Activated CD4-positive, alpha-beta T cell treated with anti-CD3 and anti-CD28 coated beads, Interleukin-2, amount 10 ng/mL, durations not matched to agents 7 days and 5 days (primary cell): ENCODE measurements at regions not wholly inside any gene's neighbourhood (a gene's known extent, or its start where the extent isn't known, plus 50 kb on each side); places are given as distances from the start of the nearest gene placed in this dataset.
A peak's percentile ranks its signal among the peaks of the same experiment; 100 is the strongest.

Experiments
- CTCF ChIA-PET: fragments of 350-600 bp; sonication (Branson Sonifier 250); formaldehyde crosslinking; loops from one replicate; lab custom pipeline; 2021; ENCODE audit warnings: antibody characterized with exemption; lab: Charles Lee
- POLR2A ChIA-PET: fragments of 350-600 bp; sonication (Branson Sonifier 250); formaldehyde crosslinking; loops from one replicate; lab custom pipeline; 2021; ENCODE audit warnings: antibody characterized with exemption; lab: Charles Lee
- DNase-seq: peaks from one replicate; pipeline ENCODE4 v3.0.0-alpha.2; 2020
- H3K27ac Mint-ChIP-seq: one replicate; pipeline ENCODE4 v1.8.0; 2021; ENCODE audit warnings: mild to moderate bottlenecking, moderate library complexity, mixed read lengths
- H3K27me3 Mint-ChIP-seq: one replicate; pipeline ENCODE4 v1.8.0; 2021; ENCODE audit warnings: mixed read lengths
- H3K36me3 Mint-ChIP-seq: one replicate; pipeline ENCODE4 v1.8.0; 2021; ENCODE audit warnings: low read depth, mixed read lengths
- H3K4me1 Mint-ChIP-seq: one replicate; pipeline ENCODE4 v1.8.0; 2021; ENCODE audit warnings: mixed read lengths
- H3K4me3 Mint-ChIP-seq: one replicate; pipeline ENCODE4 v1.8.0; 2021; ENCODE audit warnings: mild to moderate bottlenecking, moderate library complexity, mixed read lengths
- H3K9me3 Mint-ChIP-seq: one replicate; pipeline ENCODE4 v1.8.0; 2021; ENCODE audit warnings: mixed read lengths

DNA sequence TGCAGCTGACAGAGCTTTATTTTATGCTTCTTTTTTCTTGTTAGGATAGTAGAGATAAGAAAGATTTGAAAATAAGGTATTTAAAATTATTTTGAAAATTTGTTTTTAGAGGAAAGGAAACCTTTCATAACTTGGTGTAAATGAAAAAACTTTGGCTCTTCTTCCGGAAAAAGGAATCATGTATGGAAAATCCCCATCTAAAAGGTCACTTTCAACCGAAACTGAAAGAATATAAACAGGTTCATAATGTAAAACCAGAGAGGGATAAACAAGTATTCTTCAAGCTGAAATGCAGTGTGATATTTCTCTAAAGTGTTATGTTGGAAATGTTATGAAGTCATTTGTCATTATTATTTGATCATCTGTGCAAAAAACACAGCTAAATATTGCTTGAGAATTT, 246.8 kb downstream of the NFKBIZ start:
- Mint-ChIP-seq H3K36me3 (no peaks in the 10 kb centered on the region), H3K9me3 (no peaks in the 10 kb centered on the region), H3K4me1 (peaks cover 27% of the 10 kb centered on the region), H3K4me3 (no peak overlapping the region), H3K27me3 (no peaks in the 10 kb centered on the region), H3K27ac (no peak overlapping the region)
- DNase-seq: no peak
- ChIA-PET CTCF (interaction anchor here (0.7 to 2.3 kb wide), 4 partner anchors 12 to 522 kb away, joined by 3 to 6 read pairs (median 4); partner anchors contain the start of gene PCNP), POLR2A (interaction anchor here (0.7 kb wide), 1 partner anchor 150 kb away, joined by 3 read pairs; no protein-coding TSS in a partner anchor)

DNA sequence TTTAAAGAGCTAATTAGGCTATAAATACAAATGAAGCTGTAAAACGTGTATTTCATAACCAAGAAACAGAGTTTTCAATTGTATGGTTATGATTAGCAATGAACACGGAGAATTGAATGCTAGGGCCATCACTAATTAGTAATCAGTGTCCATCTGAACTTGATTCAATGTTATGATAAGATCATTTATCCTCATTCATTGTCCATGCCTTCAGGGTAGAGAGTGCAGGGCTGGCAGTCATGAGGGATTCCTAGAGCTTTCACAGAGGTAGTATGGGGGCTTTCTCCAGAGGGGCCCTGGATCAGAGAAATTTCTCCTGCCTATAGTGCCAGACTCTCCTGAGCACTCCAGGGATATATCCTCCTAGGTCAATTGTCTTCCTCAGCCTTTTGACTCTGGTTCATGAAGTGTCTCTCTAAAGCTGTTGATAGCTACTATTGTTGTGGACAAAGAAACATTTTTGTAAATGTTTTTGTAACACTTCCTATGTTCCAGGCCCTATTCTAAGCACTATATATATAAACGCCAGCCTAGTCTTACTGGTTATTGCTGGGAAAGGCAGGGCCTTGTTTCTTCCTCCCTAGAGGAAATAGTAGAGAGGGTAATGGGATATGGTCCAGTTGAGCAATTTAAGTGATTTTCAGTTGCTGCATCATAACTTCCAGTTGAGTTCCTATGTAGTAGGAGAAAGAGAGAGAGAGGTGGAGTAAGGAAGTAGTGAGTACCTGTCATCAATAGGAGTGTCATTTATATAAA, 249.0 kb downstream of the NFKBIZ start:
- H3K9me3 Mint-ChIP-seq: no peaks in the 10 kb centered on the region
- H3K27me3 Mint-ChIP-seq: no peaks in the 10 kb centered on the region
- H3K27ac Mint-ChIP-seq: no peak overlapping the region
- ChIA-PET CTCF (interaction anchor here (0.9 to 2.3 kb wide), 2 partner anchors 9 to 14 kb away, joined by 4 to 6 read pairs; no protein-coding TSS in a partner anchor), POLR2A (no interaction called here)
- no peak for DNase-seq
- H3K36me3 Mint-ChIP-seq: no peaks in the 10 kb centered on the region
- no peak overlapping the region for H3K4me3 Mint-ChIP-seq
- peaks cover 10% of the 10 kb centered on the region for H3K4me1 Mint-ChIP-seq

DNA sequence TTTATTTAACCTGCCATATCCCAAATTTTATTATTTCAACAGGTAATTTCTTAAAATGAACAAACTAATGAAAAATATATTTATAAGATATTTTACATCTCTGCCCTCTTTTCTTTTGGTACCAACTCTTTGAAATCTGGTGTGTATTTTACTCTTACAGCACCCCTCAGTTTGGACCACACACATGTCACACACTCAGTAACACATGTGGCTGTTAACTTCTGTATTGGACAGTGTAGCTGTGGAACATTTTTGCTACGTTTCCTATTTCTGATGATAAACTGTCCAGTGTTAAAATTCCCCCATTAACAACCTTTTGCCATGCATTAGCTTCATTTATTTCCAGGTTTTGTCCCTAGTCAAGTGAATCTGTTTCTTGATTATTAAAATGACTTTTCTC, 250.6 kb downstream of the NFKBIZ start:
- ChIA-PET CTCF (no interaction called here), POLR2A (no interaction called here)
- no peak overlapping the region for H3K27ac Mint-ChIP-seq
- no peaks in the 10 kb centered on the region for H3K4me1 Mint-ChIP-seq
- no peaks in the 10 kb centered on the region for H3K36me3 Mint-ChIP-seq
- H3K27me3 Mint-ChIP-seq: no peaks in the 10 kb centered on the region
- no peak overlapping the region for H3K4me3 Mint-ChIP-seq
- H3K9me3 Mint-ChIP-seq: no peaks in the 10 kb centered on the region
- DNase-seq: no peak

DNA sequence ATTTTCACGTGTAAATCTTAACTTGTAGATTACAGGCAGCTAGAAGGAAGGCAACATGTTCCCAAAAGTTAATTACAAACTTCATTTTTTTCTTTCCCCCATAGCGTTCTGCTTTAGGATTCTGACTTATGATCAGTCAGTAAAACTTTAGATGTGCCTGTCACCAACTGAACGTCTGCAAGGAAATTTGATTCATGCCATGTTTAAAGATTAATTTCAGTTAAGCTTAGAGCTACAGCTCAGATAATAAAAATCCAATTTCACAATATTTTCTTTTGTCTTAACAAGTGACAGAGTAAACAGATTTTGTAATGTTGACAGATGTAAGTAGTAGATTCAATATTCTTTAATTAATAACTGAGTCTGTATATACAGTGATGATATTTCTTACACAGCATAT, 253.1 kb downstream of the NFKBIZ start:
- ChIA-PET POLR2A (no interaction called here), CTCF (interaction anchor here (1.6 kb wide), 1 partner anchor 17 kb away, joined by 3 read pairs; no protein-coding TSS in a partner anchor)
- Mint-ChIP-seq H3K36me3 (no peaks in the 10 kb centered on the region), H3K4me3 (no peak overlapping the region), H3K27ac (no peak overlapping the region), H3K27me3 (no peaks in the 10 kb centered on the region), H3K9me3 (peaks cover 5% of the 10 kb centered on the region), H3K4me1 (peaks cover 8% of the 10 kb centered on the region)
- no peak for DNase-seq

DNA sequence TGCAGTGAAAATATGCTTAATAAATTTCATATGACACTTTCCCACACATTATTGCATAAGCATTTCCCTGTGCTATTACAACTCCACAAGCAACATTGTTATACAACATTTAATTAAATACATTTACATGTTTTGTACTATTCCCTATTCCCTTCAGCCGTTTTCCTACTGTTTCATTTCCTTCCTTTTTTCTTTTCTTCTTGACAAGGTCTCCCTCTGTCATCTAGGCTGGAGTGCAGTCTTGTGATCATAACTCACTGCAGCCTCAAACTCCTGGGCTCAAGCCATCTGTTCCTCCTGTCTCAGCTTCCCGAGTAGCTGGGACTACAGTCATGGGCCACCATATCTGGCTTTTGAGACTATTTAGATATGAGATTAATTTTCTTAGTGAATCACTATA, 254.7 kb downstream of the NFKBIZ start:
- DNase-seq: no peak
- CTCF ChIA-PET: no interaction called here
- Mint-ChIP-seq H3K27ac (no peak overlapping the region), H3K36me3 (no peaks in the 10 kb centered on the region), H3K9me3 (peaks cover 9% of the 10 kb centered on the region), H3K4me3 (no peak overlapping the region), H3K4me1 (peaks cover 8% of the 10 kb centered on the region), H3K27me3 (no peaks in the 10 kb centered on the region)
- POLR2A ChIA-PET: no interaction called here

DNA sequence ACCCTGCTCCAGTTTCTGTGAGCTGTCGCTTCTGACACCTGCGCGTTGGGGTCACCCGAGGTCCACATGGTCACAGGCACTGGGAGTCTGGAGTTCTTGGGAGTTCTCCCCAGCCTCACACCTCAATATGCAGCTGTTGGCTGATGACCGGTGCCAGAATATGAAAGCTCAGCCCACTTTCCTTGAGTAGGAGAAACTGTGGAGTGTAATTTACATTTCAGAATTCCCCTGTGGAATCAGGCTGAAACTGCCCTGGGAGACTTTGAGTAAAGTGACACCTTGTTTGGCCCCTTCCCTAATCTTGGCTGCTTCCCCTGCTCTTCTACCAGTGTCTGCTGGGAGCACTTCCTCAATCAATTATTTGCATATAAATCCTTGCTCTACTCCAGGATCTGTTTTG, 255.9 kb downstream of the NFKBIZ start:
- Mint-ChIP-seq H3K27me3 (no peaks in the 10 kb centered on the region), H3K36me3 (no peaks in the 10 kb centered on the region), H3K9me3 (peaks cover 9% of the 10 kb centered on the region), H3K27ac (no peak overlapping the region), H3K4me1 (peaks cover 8% of the 10 kb centered on the region), H3K4me3 (no peak overlapping the region)
- CTCF ChIA-PET: no interaction called here
- POLR2A ChIA-PET: no interaction called here
- DNase-seq: no peak

DNA sequence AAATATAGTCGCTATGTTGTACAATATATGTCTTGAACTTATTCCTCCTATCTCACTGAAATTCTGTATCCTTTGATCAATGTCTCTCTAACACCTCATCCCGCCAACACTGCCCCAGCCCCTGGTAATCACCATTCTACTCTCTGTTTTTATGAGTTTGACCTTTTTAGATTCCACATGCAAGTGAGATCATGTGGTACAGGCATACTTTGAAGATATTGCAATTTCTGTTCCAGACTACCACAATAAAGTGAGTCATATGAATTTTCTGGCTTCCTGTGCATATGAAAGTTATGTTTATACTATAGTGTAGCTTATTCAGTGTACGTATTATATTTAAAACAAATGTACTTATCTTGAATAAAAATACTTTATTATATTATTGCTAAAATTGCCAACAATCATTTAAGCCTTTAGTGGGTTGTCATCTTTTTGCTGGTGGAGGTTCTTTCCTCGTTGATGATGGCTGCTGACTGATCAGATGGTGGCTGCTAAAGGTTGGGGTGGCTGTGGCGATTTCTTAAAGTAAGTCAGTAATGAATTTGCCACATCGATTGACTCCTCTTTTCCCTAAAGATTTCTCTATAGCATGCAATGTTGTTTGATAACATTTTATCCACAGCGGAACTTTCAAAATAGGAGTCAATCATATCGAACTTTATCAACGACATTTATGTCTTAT, 257.2 kb downstream of the NFKBIZ start:
- no peak for DNase-seq
- H3K4me1 Mint-ChIP-seq: peaks cover 8% of the 10 kb centered on the region
- no peaks in the 10 kb centered on the region for H3K27me3 Mint-ChIP-seq
- CTCF ChIA-PET: no interaction called here
- no peak overlapping the region for H3K4me3 Mint-ChIP-seq
- POLR2A ChIA-PET: interaction anchor here (0.7 kb wide), 1 partner anchor 531 kb away, joined by 4 read pairs; no protein-coding TSS in a partner anchor
- peaks cover 9% of the 10 kb centered on the region for H3K9me3 Mint-ChIP-seq
- no peaks in the 10 kb centered on the region for H3K36me3 Mint-ChIP-seq
- no peak overlapping the region for H3K27ac Mint-ChIP-seq

DNA sequence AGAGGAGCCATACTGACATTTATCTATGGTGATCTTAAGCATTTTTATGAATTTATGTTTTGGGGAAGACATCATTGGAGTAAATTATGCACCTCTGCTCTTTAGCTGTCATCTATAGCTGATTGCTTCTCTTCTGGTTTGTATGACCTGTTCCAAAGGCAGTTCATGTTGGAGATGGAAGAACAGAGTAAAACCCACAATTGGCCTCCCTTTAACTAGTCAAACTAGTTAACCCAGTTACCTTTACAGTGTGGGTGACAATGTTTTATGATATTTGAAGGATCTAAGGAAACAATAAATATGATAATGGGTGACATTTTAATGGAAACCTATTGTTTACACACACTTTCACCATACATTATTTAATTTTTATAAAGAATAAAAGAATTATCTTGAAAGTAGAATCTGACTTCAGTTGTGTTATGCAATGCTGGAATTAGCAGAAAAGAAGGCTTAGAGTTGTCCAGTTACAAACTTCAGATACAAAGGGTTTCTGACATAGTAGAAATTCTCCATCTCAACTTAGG, 263.5 kb downstream of the NFKBIZ start:
- H3K27me3 Mint-ChIP-seq: no peaks in the 10 kb centered on the region
- peaks cover 14% of the 10 kb centered on the region for H3K36me3 Mint-ChIP-seq
- DNase-seq: no peak
- H3K27ac Mint-ChIP-seq: no peak overlapping the region
- ChIA-PET CTCF (no interaction called here), POLR2A (no interaction called here)
- H3K4me1 Mint-ChIP-seq: peaks cover 36% of the 10 kb centered on the region
- no peak overlapping the region for H3K4me3 Mint-ChIP-seq
- peaks cover 15% of the 10 kb centered on the region for H3K9me3 Mint-ChIP-seq

DNA sequence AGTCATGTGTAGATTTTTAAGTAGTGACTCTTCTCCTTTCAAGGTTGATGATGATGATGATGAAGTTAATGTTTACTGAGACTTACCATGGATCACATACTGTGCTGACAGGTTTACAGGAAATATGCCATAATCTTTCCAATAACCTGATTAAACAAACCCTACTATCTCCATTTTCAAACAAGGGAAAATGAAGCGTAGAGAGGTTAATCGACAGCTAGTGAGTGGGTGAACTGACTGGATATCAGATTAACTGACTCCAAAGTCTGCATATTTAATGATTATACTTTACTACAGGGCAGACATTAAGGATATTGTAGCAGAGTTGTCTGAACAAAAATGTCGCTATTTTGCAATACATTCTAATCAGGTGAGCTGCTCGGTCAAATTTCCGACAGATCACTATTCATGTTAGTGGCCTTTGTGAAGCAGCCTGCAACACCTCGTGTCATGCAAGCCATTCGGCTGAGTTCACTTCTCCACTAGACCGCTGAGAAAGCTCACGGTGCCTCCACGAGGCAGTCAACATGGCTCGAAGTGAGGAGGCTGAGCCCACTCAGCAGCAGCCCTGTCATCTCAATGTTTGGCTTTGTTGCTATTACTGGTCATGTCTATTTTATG, 264.2 kb downstream of the NFKBIZ start:
- CTCF ChIA-PET: interaction anchor here (0.7 to 1.3 kb wide), 4 partner anchors 19 to 264 kb away, joined by 3 to 7 read pairs (median 5); no protein-coding TSS in a partner anchor
- H3K27ac Mint-ChIP-seq: peak overlapping the region; percentile 71
- POLR2A ChIA-PET: no interaction called here
- H3K4me1 Mint-ChIP-seq: peaks cover 36% of the 10 kb centered on the region
- no peaks in the 10 kb centered on the region for H3K27me3 Mint-ChIP-seq
- peaks cover 16% of the 10 kb centered on the region for H3K36me3 Mint-ChIP-seq
- H3K4me3 Mint-ChIP-seq: no peak overlapping the region
- DNase-seq: no peak
- peaks cover 11% of the 10 kb centered on the region for H3K9me3 Mint-ChIP-seq

DNA sequence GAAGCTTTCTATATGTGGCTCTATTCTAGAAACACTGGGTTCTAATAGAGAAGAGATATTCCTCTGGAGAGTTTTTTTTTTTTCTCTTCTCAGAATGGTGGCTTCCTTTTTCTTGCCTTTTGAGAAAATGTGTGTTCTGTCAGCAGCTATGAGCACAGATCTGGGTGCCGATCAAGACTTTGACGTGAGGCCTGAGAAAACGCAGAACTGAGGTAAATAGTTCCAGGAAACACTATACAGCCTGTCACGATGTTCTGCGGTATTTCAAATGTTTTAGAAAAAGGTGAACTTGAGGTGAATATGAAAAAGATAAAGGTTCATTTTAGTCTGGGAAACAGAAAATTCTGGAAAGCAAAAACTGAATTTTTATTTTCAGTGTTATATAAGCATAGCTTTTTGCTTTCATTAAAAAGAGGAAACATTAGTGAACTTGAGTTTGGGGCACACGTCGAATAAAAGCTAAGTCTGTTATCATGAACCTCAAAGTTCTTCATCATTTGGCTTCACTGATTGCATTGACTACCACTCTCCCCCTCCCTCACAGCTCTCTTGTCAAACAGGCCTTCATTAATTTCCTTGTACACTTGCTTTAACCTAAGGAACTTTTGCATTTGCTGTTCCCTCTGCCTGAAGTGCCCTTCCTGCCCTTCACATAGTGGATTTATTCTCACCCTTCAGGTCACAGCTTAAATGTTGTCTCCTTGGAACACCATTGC, 265.1 kb downstream of the NFKBIZ start:
- Mint-ChIP-seq H3K4me3 (no peak overlapping the region), H3K27me3 (no peaks in the 10 kb centered on the region), H3K9me3 (peaks cover 11% of the 10 kb centered on the region), H3K36me3 (peaks cover 21% of the 10 kb centered on the region), H3K4me1 (peaks cover 36% of the 10 kb centered on the region), H3K27ac (peak overlapping the region; percentile 71)
- ChIA-PET CTCF (interaction anchor here (0.7 to 1.3 kb wide), 4 partner anchors 20 to 264 kb away, joined by 3 to 7 read pairs (median 5); no protein-coding TSS in a partner anchor), POLR2A (no interaction called here)
- peak; percentile 73 for DNase-seq

DNA sequence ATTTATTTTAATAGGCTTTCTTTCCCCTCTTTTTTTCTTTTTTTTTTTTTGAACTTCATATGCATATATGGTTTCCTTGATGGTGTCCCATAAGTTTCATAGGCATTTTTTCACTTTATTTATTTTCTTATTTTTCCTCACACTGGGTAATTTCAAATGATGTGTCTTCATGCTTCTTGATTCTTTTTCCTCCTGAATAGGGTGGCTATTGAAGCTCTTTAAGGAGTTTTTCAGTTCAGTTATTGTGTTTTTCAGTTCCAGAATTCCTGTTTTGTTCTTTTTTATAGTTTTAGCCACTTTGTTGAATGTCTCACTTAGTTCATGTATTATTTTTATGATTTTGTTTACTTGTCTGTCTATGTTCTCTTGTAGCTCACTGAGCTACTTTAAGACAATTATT, 273.2 kb downstream of the NFKBIZ start:
- Mint-ChIP-seq H3K27ac (no peak overlapping the region), H3K4me1 (no peaks in the 10 kb centered on the region), H3K27me3 (no peaks in the 10 kb centered on the region), H3K4me3 (no peak overlapping the region), H3K9me3 (peaks cover 37% of the 10 kb centered on the region), H3K36me3 (peaks cover 28% of the 10 kb centered on the region)
- POLR2A ChIA-PET: no interaction called here
- CTCF ChIA-PET: interaction anchor here (1.4 kb wide), 1 partner anchor 12 kb away, joined by 3 read pairs; no protein-coding TSS in a partner anchor
- no peak for DNase-seq

DNA sequence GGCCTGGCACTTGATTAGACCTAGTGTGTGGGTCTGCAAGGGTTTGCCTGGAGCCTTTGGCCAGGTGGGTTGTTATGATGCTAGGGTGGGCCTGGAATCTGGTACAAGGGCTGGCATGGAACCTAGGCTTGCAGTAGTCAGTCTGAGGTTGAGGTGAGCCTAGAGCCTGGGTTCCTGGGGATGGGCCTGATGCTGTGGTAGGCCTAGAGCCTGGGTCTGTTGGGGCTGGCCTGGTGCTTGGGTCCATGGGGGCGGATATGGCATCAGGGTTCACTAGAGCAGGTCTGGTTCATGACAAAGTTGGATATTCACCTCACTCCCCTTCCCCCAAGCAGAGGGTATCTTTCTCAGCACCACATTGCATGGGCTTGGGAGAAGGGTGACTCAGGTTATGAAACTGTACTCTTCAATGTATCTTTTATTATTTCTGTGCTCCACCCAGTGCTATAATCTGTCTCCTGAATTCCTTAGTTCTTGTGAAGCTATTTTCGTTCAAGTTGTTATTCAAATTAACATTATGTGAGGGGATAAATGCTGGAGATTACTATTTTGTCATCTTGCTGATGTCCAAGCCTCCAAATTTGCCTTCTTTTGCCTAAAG, 274.4 kb downstream of the NFKBIZ start:
- POLR2A ChIA-PET: no interaction called here
- H3K4me1 Mint-ChIP-seq: no peaks in the 10 kb centered on the region
- H3K27ac Mint-ChIP-seq: no peak overlapping the region
- H3K27me3 Mint-ChIP-seq: no peaks in the 10 kb centered on the region
- peaks cover 37% of the 10 kb centered on the region for H3K9me3 Mint-ChIP-seq
- peaks cover 28% of the 10 kb centered on the region for H3K36me3 Mint-ChIP-seq
- CTCF ChIA-PET: interaction anchor here (0.6 kb wide), 1 partner anchor 315 kb away, joined by 3 read pairs; no protein-coding TSS in a partner anchor
- DNase-seq: no peak
- H3K4me3 Mint-ChIP-seq: no peak overlapping the region
